ENCODE measurements at regions not wholly inside any gene's neighbourhood (a gene's known extent, or its start where the extent isn't known, plus 50 kb on each side); places are given as distances from the start of the nearest gene placed in this dataset.
"Not testable (repeated sequence)": the region's sequence is repeated elsewhere in the genome, so short reads cannot be mapped to it uniquely, and the experiment has no call there.

DNA sequence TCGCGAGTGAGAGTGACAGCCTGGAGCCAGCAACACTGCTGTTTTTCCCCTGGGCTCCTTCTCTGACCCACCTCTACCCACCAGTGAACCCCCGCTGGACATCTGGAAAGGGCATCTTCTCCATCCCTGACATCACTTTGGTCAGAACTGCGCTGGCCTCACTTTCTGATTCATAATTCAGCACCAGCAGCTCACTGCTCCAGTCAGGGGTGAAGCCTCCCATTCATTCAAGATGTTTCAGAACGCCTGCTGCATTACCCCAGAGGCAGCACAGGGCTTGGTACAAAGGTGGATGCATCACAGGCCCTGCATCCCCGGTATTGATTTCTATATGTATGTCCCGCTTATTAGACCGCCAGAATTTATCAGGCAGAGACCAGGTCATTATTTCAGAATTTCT, 182.8 kb upstream of the TSHZ3 start:
- DNase-seq: no peak

DNA sequence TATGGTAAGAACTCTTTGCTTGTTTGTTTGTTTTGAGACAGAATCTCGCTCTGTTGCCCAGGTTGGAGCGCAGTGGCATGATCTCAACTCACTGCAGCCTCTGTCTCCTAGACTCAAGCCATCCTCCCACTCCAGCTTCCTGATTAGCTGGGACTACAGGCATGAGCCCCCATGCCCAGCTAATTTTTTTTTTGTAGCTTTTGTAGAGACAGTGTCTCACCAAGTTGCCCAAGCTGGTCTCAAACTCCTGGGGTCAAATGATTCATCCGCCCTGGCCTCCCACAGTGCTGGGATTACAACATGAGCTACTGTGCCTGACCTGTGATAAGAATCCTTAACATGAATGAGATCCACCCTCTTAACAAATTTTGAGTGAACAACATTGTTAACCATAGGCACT, 183.9 kb upstream of the TSHZ3 start:
- DNase-seq: no peak

DNA sequence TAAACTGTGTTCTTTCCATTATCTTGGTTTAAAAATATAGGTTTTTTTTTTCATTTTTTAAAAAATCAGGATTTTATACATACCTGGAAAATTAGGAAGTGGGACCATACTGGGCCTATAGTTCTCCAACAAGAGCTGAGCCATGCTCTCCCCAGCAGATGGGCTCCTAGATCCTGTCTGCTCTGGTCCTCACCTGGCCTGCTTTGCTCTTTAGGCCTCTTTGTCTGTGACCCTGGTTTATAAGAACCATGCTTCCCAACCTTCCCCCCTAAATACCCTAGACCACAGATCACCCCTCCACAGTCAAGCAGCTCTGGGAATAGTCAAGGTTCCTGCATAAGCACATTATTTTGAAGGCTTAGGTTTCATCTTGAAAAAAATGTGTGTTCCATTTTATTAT, 185.0 kb upstream of the TSHZ3 start:
- DNase-seq: no peak

DNA sequence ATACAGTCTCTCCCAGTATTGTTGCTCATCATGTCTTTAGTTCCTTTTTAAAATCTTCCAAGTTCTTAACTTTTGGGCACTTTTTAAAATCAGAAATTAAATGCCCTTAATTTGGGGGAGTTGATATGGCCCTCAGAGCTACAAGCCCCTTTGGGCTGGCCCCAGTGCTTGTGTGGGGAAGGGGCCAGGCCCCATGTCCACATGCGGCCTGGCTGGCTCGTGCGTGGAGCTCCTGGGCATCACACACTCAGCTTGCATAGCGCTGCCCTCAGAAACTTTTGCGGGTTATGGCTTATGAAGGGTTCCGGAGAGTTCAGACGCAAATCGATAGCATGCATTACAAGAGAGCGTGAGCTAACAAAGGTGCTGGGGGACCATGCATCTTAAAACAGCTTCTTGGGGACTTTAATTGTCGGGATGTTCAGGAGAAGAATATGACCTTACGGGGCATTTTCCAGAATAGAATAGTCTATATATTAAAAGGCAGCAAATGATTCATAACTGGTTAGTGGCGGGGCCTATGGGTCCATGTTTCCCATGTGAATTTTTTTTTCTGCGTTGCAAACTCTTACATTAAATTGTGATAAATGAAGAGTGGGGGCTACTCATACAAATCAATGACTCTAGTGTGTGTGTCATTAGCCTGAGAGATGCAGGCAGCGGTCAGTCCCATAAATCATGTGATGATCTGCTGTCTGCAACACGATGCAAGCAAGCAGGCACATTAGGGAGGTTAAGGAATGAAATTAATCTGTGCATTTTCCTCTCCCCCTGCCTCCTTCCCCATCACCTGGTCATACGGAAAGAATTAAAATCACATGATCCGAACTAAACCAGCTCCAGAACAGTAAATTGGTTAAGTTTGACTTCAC, 185.8 kb upstream of the TSHZ3 start:
- DNase-seq: no peak

DNA sequence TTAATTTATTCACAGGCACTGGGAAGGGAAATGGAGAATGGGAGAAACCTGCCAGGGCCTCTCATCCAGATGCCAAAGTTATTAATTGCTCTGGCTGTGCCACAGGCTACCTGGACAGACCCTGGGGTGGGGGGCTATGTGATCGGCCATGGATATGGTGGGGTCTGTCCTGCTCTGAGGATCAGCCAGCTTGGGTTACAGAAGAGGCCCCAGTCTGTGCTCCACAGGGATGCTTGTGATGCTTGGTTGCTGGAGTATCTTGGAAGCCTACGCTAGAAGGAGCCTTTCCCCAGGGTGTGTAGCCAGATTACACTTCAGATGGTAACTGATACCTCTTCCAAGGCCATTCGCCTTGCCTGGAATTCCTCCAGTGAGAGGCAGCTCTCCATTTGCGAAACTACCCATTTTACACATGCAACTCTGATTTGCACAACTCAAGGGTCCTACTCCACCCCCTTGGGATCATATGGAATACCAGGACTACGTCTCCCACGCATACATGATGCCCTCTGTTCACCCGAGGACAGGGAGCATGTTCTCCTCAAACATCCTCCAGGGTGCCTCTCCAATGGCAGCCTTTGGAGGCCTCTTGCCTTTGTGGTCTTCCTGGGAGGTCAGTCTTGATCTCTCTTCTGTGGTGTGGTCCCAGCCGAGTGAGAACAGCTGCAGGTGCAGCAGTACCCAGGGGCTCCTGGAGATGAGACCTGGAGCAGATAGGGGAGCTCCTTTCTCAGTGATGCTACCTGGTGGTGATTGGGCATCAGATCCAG, 186.6 kb upstream of the TSHZ3 start:
- DNase-seq: no peak

DNA sequence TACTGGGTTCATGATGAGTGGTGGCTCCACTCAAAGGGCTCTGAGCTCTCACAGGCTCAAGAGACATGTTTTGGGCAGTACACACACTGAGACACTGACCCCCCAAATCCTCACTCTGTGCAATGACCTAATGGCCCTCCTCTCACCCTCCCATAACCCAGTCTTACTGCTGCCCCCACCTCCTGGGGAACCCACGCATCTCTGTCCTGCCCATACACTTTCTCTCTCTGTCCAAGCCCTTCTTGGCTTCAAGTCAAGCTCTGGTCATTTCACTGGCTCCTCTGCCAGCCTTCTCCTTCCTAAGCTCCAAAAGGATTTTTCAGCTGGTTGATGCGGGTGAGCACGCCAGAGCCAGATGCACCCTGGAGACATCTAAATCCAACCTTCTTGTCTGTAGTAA, 187.9 kb upstream of the TSHZ3 start:
- DNase-seq: no peak

DNA sequence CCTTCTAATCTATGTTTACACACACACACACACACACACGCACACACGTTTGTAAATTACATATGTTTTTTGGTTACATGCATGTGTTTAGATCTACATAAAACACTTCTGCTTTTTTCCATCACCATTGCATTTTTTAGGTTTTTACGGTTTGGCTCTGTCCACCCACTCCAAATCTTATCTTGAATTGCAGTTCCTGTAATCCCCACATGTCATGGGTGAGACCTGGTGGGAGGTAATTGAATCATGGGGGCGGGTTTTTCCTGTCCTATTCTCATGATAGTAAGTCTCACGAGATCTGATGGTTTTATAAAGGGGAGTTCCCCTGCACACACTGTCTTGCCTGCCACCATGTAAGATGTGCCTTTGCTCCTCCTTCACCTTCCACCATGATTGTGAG, 188.7 kb upstream of the TSHZ3 start:
- DNase-seq: not testable (repeated sequence)

DNA sequence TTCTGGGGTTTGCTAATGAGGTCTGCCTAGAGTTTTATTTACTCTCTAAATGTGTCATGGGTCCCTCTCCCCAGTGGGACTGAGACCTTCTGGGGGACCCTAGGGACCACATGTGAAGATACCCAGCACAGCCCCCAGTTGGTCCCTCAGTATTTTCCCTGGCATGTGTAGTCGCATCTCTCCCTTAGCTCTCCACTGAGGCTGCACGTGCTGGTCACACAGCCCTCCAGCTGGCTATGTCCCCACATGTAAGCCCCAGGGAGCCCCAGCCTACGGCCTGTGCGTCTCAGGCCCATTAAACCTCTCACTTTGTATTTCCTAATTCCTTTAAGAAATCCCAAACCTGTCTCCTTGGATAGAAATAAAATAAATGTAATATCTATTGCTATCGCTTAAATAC, 189.6 kb upstream of the TSHZ3 start:
- DNase-seq: no peak

DNA sequence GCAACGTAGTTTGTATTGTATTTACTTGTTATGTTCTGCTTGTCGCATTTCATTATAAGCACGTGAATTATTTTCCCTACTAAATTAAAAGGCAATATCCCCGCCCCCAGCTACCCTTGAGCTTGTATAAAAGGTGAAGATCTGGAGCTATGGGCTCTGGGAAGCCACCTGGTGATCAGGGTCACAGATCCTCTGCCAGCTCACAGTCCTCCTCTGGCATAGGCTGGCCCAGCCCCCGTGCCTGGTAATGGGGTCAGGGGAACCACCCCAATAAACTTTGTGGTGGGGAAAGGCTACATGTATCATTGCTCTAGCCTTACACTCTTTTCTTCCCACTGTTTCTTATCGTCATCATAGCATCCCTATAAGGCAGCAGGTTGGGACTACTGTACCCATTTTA, 190.2 kb upstream of the TSHZ3 start:
- DNase-seq: no peak

DNA sequence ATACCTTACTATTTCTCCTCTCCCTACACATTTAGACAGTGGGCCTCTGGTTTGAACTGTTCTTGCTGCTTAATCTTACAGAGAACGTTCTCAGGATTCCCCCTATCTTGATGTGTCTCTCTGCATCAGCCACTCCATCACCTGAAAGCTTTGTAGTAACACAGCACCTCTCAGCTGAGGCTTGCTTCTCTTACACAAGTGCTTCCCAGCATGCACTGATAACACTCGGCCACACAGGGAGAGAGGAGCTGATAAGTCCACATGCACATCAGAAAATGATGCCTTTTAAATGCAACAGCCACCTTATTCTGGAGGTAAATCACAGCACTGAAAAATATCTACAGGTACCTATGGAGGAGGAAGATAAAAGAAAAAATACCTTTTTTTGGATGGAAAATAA, 192.2 kb upstream of the TSHZ3 start:
- DNase-seq: no peak

DNA sequence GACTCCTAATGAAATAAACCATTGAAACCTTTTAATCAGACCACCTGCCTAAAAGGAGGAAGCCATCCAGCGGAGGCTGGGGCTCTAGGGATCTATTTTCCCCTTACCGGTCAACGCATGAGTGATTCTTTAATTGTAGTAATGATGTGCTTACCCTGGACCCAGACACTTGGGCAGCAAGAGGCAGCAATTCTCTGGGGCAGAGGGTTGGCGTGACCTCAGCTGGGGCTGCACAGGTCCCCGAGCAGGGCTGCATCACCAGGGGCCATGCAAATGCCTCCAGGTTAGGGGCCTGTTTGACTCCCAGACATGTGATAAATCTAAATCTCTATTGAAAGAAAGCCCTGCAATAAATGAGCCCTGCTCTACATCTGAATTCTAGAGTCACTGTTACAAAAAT, 194.2 kb upstream of the TSHZ3 start:
- DNase-seq: no peak

DNA sequence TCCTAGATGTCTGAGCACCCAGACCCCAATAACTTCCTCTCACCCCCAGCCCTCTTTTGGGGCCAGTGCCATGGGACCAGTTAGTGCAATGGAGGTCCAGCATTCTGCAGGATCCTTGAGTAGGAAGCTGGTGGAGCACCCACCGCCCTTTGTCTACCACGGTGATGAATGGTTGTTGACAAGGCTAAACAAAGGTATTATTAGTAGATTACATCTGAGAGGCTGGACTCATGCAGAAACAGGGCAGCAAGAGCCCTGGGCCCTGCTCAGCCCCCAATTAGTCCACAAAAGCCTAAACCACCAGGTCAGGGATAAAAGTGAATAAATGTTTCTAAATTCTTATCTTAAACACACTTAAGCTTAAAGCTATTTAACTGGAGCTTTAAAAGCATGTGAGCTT, 196.5 kb upstream of the TSHZ3 start:
- DNase-seq: no peak

DNA sequence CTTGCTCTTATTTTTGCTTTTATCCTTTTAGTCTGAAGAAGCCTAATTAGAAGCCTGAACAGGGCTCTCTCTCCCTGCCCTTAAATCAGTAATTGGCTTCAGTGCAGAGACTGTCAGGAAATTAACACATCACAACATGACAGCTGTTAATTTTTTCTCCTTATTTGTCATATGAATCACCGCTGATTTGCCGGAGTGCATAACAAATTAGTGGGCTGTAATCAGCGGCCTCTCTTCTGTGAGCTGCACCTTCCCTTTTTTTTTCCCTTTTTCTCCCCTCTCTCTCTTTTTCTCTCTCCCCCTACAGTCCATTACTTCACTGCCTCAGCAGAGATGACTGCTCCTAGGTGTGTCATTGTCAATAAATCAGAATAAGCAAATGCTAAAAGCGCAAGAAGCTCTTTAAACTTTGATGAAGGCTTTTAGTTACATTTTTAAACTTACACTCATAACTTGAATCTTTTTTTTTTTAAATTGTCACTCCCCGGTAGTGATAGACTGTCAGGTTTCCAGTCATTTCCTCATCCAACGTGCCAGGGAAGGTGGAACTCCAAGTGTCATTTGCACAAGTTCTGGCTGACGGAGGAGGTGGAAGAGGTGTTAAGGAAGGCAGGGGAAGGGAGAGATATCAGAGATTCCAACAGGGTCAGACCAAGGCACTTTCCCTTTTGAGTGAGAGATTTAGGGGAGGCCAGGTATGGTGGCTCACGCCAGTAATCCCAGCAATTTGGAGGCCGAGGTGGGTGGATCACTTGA, 197.1 kb upstream of the TSHZ3 start:
- DNase-seq: no peak

DNA sequence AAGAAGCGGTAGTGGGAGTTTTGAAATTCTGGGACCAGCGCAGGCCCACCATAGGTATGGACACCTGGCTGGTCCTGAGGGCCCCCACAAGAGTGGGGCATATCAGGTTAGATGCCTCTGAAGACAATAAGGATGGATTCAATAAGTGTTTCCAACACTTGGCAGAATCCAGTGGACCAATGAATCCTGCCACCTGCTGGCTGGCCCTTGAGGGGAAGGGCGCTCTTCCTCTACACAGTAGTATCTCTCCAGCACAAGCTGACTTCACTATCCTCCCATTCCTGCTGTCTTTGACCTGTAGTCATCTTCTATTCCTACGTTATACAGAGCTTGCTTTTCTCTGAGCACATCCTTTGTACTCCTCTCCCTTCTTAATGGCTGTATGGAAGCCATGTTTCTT, 199.7 kb upstream of the TSHZ3 start:
- no peak for DNase-seq

DNA sequence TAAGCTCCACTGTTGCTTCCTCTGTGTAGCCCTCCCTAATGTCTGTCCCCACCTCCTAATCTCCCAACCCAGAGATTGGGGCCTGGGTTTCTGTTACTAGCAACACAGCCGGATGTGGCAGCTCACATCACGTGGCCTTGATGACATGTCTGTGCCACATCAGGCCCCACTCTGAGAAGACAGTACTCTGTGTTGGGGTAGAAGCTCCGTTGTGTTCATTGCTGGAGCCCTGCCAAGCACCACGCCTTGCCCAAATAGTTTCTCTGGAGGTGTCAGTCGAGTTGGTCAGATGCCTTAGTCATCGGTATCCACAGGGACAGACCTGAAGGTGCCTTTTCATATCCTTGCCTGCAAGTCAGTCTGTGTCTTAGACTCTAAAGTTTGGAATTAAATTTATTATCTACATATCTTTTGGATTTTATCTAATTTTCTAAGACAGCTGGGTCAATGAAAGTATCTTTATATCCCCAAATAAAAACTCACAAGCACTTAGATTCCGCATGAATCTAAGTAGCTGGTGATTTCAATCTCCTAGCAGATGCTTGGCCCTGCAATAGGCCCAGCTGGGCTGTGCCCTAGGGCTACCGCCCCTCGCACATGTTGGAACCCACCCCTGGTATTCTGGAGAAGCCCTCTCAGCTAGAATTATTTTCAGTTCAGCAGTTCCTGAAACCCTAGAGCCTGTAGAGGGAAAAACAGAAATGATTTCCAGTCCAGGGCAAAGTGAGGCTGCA, 204.0 kb upstream of the TSHZ3 start:
- no peak for DNase-seq

DNA sequence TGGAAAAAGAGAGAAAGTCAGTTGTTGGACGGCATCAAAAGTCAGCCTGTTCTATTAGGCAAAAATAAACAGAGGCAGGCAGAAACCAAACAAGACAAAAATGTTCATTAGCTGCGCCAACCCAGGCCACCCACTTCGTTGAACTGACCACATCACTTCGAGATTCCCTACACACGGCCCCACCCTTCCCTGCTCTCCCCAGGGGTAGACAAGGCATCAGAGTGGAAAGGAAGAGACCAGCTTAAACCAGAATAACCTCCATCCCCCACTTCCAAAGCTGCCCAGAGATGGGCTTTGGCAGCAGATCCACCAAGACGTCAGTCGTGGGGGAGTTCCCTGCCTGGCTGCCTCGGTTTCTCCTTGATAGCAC, 204.6 kb upstream of the TSHZ3 start:
- DNase-seq: no peak

DNA sequence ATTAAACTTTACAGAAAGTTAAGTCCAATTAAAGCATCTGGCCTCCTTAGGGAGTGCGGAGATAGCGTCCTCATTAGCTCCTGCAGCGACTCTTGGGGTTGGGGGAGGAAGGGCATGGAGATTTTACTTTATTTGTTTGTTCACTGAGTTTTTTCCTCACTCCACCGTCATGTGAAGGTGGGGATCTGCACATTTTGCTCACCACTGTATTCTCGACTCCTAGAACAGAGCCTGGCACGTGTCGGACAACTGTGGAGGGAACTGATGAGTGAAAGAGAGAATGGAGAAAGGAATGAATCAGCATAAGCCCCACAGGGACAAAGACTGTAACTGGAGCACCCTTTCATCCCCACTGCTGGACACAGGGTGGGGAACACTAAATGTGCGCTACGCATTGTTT, 205.1 kb upstream of the TSHZ3 start:
- DNase-seq: no peak

DNA sequence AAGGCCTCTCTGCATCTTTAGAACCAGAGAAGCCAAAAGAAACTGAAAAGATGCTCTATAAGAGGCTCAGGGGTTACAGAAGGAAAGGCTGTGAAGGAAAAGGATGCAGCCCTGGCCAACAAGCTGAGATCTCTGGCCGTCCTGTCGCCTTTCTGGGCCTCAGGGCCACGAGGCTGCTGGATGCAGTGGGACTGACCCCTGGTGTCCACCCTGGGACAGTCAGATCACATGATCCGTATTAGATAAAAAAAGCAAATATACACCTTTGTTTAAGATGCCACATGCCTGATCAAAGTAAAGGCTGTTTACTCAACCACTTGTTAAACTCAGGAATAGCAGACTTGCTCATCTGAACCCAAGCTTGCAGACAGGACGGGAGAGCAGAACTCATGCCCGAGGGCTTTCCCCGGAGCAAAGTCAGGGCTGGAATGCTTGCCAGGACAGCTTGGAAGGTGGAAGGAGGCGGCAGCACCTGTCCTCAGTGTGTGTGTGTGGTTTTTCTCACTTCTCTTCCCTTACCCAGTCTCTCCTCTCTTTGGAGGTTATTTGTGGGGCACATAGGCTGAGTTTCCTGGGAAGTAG, 206.5 kb upstream of the TSHZ3 start:
- DNase-seq: no peak

DNA sequence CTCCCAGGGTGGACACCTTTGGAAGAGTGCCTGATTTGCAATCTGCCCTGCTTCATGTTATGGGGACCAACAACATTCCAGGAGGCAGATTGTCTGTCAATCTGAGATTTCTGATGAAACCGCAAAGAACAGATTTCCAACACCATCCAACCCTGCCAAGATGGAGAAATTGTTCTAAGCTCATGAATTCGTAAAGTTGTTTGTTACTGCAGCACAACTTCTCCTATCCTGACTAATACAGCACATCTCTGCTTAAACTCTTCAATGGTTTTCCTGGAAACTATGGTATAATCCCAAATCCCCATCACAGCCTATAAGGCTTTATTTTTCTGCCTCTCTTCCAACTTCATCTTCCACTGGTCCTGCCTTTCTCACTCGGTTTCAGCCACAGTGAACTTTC, 210.3 kb upstream of the TSHZ3 start:
- no peak for DNase-seq

DNA sequence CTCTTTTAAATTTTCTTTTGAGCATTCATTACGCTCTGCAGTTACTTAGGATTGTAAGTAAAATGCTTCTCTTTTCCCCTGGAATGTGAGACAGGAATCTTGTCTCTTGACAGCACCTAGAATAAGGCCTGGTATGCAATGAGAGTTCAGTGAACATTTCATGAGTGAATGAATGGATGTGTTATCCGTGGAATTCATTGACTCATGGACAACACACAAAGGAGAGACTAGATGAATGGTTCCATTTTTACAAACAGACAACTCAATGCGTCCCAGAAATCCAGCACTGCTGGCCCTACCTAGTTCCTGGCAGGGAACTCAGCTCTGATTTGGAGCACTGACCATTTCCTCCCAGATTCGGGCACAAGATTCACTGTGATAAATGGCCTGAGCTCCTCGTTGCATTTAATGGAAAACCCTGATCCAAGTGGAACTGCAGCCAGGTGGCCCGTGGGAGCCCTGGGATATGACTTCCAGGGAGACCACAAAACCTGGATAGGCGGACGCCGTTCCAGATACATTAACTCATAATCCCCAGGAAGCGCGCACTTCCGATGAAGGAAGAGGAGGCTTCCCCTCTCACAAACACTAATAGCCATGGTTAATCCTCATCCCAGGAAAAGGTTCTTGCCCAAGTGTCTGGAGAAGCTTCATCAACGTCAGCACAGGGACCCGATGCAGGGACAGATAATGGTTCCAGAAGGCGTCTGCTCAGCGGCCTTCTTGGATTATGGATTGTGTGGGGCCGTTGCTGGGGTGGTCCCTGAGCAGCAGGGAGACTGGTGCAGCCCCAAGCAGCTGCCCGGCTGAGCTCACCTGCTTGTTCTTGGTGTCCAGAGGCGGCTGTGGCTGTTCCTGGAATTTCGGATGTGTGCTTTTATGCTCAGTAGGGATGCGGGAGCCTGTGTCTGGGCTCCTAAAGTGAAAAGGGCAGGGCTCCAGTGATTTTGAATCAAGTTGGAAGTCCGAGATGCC, 211.1 kb upstream of the TSHZ3 start:
- DNase-seq: no peak

DNA sequence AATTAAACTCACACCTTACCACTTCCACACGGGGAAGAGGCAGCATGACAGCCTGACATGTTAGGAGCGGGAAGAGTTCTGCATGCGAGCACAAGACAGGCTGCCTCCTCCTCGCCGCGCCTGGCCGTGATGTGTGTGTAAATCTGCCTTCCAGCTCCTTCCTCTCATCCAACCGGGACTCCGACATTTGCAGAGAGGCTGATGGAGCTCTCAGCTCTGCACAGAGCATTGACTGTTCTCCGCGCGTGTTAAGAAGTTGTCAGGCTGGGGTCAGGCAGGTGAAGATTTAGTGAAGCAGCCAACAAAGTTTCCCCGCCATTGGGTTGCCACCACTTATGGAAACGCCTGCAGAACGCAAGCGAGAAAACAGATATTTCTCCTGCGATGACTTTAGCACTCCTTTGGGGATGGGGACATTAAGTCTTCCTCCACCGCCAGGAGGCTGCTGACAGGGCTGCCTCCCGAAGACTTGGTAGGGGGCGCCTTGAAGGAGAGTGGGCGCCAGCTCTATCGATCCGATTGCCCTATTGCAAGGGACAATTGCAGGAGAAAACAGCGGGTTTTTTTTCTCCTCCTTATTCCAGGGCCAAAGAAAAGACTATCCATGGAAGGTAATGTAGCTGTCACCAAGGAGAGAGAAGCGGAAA, 213.9 kb upstream of the TSHZ3 start:
- no peak for DNase-seq

Data from stimulated activated CD4-positive, alpha-beta T cell treated with anti-CD3 and anti-CD28 coated beads, Interleukin-12 subunit alpha, Interleukin-12 subunit beta, amount 100 ng/mL, for 4 hours (primary cell).